ENCODE measurements at regions not wholly inside any gene's neighbourhood (a gene's known extent, or its start where the extent isn't known, plus 50 kb on each side); places are given as distances from the start of the nearest gene placed in this dataset.

DNA sequence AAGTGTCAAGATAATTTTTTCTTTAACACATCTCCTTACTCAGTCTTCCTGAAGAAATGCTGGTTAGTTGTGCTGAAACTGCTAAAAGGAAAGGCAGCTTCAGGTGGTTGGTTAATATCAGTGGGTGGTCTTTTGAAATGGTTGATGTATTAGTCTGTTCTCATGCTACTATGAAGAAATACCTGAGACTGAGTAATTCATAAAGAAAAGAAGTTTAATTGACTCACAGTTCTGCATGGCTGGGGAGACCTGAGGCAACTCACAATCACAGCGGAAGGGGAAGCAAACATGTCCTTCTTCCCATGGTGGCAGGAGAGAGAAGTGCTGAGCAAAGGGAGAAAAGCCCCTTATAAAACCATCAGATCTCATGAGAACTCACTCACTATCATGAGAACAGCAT lies 125.9 kb upstream of the CYRIA start:
- ChIA-PET CTCF (no interaction called here), POLR2A (no interaction called here)
- DNase-seq (ENCODE audit: extremely low spot score) = no peak
- TF ChIP-seq, protein P1, sequence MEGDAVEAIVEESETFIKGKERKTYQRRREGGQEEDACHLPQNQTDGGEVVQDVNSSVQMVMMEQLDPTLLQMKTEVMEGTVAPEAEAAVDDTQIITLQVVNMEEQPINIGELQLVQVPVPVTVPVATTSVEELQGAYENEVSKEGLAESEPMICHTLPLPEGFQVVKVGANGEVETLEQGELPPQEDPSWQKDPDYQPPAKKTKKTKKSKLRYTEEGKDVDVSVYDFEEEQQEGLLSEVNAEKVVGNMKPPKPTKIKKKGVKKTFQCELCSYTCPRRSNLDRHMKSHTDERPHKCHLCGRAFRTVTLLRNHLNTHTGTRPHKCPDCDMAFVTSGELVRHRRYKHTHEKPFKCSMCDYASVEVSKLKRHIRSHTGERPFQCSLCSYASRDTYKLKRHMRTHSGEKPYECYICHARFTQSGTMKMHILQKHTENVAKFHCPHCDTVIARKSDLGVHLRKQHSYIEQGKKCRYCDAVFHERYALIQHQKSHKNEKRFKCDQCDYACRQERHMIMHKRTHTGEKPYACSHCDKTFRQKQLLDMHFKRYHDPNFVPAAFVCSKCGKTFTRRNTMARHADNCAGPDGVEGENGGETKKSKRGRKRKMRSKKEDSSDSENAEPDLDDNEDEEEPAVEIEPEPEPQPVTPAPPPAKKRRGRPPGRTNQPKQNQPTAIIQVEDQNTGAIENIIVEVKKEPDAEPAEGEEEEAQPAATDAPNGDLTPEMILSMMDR (IDR thresholded peaks at IDR 0.05; ENCODE audit: control extremely low read depth, extremely low read depth, low read depth, missing control alignments) = no peak

DNA sequence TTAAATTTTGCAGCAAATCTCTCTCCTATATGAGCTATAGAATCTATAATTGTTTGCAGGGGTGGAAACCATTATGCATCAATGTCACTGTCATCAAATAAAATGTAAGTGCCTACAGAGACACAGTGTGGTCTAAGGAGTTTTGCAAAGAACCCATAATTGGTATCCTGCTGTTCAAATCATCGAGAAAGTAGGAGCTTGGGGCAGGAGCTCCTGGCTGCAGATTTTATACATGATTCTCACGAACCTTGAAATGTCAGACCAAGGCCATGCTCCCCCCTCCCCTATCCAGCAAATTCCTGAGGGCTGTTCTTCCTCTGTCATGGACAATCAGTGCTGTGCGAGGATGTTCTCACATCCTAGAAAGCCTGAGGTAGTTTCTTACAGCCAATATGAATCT lies 119.5 kb upstream of the CYRIA start:
- POLR2A ChIA-PET = no interaction called here
- no peak for DNase-seq (ENCODE audit: extremely low spot score)
- CTCF ChIA-PET = interaction anchor here (1.2 to 2.2 kb wide), 4 partner anchors 9 to 167 kb away, joined by 3 to 10 read pairs (median 4); no protein-coding TSS in a partner anchor
- TF ChIP-seq, protein P1 (IDR thresholded peaks at IDR 0.05; ENCODE audit: control extremely low read depth, extremely low read depth, low read depth, missing control alignments) = no peak

DNA sequence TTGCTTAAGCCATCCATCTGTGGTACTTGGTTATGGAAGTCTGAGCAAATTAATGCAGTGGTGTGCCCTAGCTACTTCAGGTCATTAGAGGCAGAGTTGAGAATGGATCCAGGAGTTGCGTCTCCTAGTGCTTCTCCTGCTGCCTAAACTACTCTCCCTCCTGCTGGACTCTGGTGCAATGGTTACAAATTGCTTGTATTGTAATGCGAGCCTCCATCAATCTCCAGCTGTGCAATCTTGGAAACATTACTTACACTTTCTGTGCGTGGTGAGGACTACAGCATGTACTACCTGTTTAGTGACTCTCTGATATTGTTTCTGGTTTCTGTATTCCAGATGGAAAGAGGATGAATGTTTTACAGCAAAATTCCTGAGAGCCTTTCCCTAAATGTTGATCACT lies 119.0 kb upstream of the CYRIA start:
- DNase-seq (ENCODE audit: extremely low spot score) = no peak
- TF ChIP-seq, protein P1 (IDR thresholded peaks at IDR 0.05; ENCODE audit: control extremely low read depth, extremely low read depth, low read depth, missing control alignments) = no peak
- ChIA-PET POLR2A (no interaction called here), CTCF (interaction anchor here (1.2 to 2.2 kb wide), 4 partner anchors 8 to 166 kb away, joined by 3 to 10 read pairs (median 4); no protein-coding TSS in a partner anchor)

DNA sequence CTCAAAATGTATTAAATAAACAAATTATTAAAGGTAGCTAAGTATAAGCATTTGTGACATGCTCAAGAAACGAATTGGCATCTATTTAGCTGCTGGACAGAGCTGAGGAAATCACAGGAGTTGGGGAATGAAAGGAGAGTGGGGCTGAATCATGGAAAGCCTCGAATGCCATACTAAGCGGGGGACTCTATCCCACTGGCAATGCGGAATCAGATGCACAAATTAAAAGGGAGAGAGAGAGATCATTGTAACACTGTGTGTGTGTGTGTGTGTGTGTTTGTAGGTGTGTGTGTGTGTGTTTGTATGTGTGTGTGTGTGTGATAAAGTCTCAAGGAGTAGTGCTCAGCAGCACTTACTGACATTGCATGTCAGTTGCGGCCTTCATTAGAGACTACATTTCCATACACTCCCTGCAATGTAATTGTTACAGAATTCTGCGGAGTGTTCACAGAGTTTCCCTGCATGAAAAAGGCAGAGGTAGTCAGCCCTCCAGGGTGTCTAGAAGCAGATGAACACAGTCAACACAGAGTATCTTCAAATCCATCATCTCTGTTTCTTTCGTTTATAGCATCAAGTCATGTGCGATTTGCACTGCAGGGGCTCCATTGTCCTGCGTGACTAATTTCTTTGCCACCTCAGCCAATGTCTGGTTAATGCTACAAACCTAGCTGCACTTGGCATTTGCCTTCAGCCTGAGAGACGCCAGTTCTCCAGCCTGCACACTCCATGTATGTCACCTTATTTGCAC lies 111.7 kb upstream of the CYRIA start:
- DNase-seq (ENCODE audit: extremely low spot score) = no peak
- POLR2A ChIA-PET = no interaction called here
- CTCF ChIA-PET = interaction anchor here (1.9 to 2.1 kb wide), 2 partner anchors 8 to 20 kb away, joined by 4 read pairs; no protein-coding TSS in a partner anchor
- TF ChIP-seq, protein P1 (IDR thresholded peaks at IDR 0.05; ENCODE audit: control extremely low read depth, extremely low read depth, low read depth, missing control alignments) = no peak

DNA sequence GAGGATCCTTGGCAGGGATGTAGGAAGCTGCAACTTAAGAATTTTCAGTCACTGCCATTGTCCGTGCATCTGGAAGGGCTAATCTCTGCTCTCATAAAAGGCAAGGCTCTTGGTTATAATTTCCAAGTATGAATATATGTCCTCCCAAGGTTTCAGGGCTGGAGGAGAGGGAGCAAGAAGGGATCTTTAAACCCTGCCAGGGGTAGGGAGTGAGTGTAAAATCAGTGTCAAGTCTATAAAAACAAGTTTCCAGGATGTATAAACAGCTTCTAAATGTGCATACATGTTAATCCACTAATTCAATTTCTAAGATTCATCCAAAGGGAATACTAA lies 110.2 kb upstream of the CYRIA start:
- ChIA-PET POLR2A (no interaction called here), CTCF (interaction anchor here (0.9 to 6.3 kb wide), 4 partner anchors 9 to 895 kb away, joined by 3 to 49 read pairs (median 4); no protein-coding TSS in a partner anchor)
- TF ChIP-seq, protein P1 (IDR thresholded peaks at IDR 0.05; ENCODE audit: control extremely low read depth, extremely low read depth, low read depth, missing control alignments) = no peak
- no peak for DNase-seq (ENCODE audit: extremely low spot score)

DNA sequence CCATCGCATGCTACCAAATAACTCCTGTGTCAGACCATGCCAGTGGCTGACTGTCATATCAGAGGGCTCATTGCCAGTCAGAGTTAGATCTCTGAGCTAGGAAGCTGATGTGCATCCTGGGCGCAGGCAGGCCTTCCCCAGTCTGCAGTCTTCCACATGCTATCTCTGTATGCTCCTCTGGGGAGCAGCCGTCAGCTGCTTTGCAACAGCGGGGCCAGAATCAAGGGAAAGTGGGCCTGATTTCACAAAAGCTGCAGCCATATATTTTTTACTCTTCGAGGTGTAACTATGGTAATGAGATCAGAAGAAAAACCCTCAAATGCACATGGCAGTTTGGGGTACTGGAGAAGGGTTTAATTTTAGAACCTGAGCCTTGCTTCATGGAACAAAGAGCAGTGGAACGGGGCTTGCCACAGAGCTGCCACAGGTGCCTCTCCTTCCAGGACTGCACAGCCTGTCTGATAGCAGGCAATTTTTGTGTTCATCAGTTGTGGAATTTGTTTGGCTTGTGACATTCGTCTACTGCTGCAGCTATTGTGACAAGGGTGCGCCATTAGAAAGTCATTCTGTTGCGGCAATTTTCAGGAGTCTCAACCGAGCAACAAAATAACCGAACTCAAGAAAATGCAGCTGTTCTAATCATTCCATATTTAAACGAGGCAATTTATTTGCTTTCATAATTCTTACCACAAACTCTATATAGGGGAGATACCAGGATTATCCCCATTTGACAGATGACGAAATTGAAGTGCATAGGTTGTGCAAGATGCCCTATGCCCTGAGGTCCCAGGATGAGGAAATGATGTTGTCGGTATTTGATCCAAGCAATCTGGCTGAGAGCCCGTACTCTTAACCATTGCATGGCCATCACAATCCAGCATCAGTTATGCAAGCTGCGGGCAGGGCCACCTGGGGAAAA lies 109.6 kb upstream of the CYRIA start:
- TF ChIP-seq, protein P1 (IDR thresholded peaks at IDR 0.05; ENCODE audit: control extremely low read depth, extremely low read depth, low read depth, missing control alignments) = peak; percentile 5
- CTCF ChIA-PET = interaction anchor here (0.9 to 6.3 kb wide), 5 partner anchors 8 to 895 kb away, joined by 3 to 49 read pairs (median 3); no protein-coding TSS in a partner anchor
- DNase-seq (ENCODE audit: extremely low spot score) = no peak
- POLR2A ChIA-PET = no interaction called here

All from GM10248 (cell line).